ENCODE measurements at regions not wholly inside any gene's neighbourhood (a gene's known extent, or its start where the extent isn't known, plus 50 kb on each side); places are given as distances from the start of the nearest gene placed in this dataset.

GRCh38 chr4:129950217-129950616 lies 854.3 kb downstream of the C4orf33 start:
- Histone ChIP-seq H3K9me3 (ENCODE audit: control insufficient read depth, insufficient read depth, low read length) (0 out of 2 replicates have a peak, but pooled peaks cover 4% of the 10 kb centered on the region), H2BK5ac (ENCODE audit: low read depth, low read length, poor library complexity, severe bottlenecking) (no peak overlapping the region), H3K9ac (ENCODE audit: low read depth, low read length) (no peak overlapping the region), H4K8ac (ENCODE audit: low read depth in 2 of 2, low read length in 2 of 2) (no peak overlapping the region), H2AFZ (replicated peaks; ENCODE audit: low read length, poor library complexity) (no peak overlapping the region), H3K56ac (ENCODE audit: extremely low read depth, insufficient read depth, low read length) (no peak overlapping the region), H3K4ac (ENCODE audit: low read depth, low read length) (no peak overlapping the region), H3K9me1 (ENCODE audit: insufficient read depth, low read length) (no peaks in the 10 kb centered on the region), H3K18ac (ENCODE audit: low read depth, low read length) (no peak overlapping the region), H3K4me3 (ENCODE audit: insufficient read depth, low read depth, low read length) (no peak overlapping the region), H3K14ac (replicated peaks; ENCODE audit: low read depth, low read length) (no peak overlapping the region), H3K27me3 (ENCODE audit: control insufficient read depth, insufficient read depth, low read length) (no peaks in the 10 kb centered on the region), H2BK120ac (ENCODE audit: low read depth, low read length) (no peak overlapping the region), H4K20me1 (ENCODE audit: insufficient read depth, low read length) (no peaks in the 10 kb centered on the region), H3K27ac (ENCODE audit: insufficient read depth, low read length) (no peak overlapping the region), H4K91ac (ENCODE audit: insufficient read depth, low read depth, low read length) (no peak overlapping the region), H2AK9ac (replicated peaks; ENCODE audit: low read depth, low read length, poor library complexity) (no peak overlapping the region), H2AK5ac (ENCODE audit: low read depth, low read length) (no peak overlapping the region), H4K5ac (ENCODE audit: low read depth, low read length) (no peak overlapping the region), H3K23ac (ENCODE audit: low read depth, low read length) (no peak overlapping the region), H3K79me1 (ENCODE audit: low read depth in 1 of 2, low read length in 2 of 2) (no peaks in the 10 kb centered on the region), H3K36me3 (ENCODE audit: control insufficient read depth, insufficient read depth, low read length) (no peaks in the 10 kb centered on the region), H2BK15ac (ENCODE audit: low read depth, low read length) (no peak overlapping the region), H3K4me2 (ENCODE audit: low read depth, low read length) (no peak overlapping the region), H2BK20ac (ENCODE audit: low read depth, low read length) (no peak overlapping the region), H3K4me1 (ENCODE audit: control insufficient read depth, insufficient read depth, low read length) (no peaks in the 10 kb centered on the region)
- DNase-seq (no peak), ATAC-seq (ENCODE audit: low read depth) (no peak)
- intact Hi-C loops (cut with micrococcal nuclease), result no loop called here
- ChIA-PET CTCF (no interaction called here), POLR2A (ENCODE audit: unreplicated experiment) (no interaction called here)
- dilution Hi-C loops (cut with HindIII; ENCODE audit: low sequenced_read_pairs, unreplicated experiment), result no loop called here
- WGBS, 2 experiments (ENCODE audit: extremely low coverage in 2 of 2, insufficient read length in 1 of 2), result 40% methylated on average over 1 of the region's 3 CpGs; no CpG with 5 or more reads in 1 of the 2 experiments
- in situ Hi-C loops (cut with MboI; ENCODE audit: low sequenced_read_pairs), result no loop called here
- TF ChIP-seq, protein P1, sequence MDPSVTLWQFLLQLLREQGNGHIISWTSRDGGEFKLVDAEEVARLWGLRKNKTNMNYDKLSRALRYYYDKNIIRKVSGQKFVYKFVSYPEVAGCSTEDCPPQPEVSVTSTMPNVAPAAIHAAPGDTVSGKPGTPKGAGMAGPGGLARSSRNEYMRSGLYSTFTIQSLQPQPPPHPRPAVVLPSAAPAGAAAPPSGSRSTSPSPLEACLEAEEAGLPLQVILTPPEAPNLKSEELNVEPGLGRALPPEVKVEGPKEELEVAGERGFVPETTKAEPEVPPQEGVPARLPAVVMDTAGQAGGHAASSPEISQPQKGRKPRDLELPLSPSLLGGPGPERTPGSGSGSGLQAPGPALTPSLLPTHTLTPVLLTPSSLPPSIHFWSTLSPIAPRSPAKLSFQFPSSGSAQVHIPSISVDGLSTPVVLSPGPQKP (IDR thresholded peaks at IDR 0.05; ENCODE audit: borderline replicate concordance, low read depth, low read length), result no peak
- TF ChIP-seq CEBPB (IDR thresholded peaks at IDR 0.05; ENCODE audit: low read depth, low read length) (no peak), RAD21 (IDR thresholded peaks at IDR 0.05; ENCODE audit: low read length) (no peak), RFX5 (IDR thresholded peaks at IDR 0.05; ENCODE audit: low read depth, low read length) (no peak), USF2 (IDR thresholded peaks at IDR 0.05; ENCODE audit: low read depth, low read length) (no peak), POLR2A (IDR thresholded peaks at IDR 0.05; ENCODE audit: low read depth, low read length) (no peak), CHD1 (IDR thresholded peaks at IDR 0.05; ENCODE audit: low read depth, low read length) (no peak), RCOR1 (IDR thresholded peaks at IDR 0.05; ENCODE audit: insufficient replicate concordance, low read length) (no peak), MAFK (IDR thresholded peaks at IDR 0.05; ENCODE audit: low read depth, low read length) (no peak), BHLHE40 (IDR thresholded peaks at IDR 0.05; ENCODE audit: low read depth, low read length) (no peak), SMC3 (IDR thresholded peaks at IDR 0.05; ENCODE audit: low read depth, low read length) (no peak), MXI1 (IDR thresholded peaks at IDR 0.05; ENCODE audit: borderline replicate concordance, low read depth, low read length) (no peak)
- TF ChIP-seq, protein P2, sequence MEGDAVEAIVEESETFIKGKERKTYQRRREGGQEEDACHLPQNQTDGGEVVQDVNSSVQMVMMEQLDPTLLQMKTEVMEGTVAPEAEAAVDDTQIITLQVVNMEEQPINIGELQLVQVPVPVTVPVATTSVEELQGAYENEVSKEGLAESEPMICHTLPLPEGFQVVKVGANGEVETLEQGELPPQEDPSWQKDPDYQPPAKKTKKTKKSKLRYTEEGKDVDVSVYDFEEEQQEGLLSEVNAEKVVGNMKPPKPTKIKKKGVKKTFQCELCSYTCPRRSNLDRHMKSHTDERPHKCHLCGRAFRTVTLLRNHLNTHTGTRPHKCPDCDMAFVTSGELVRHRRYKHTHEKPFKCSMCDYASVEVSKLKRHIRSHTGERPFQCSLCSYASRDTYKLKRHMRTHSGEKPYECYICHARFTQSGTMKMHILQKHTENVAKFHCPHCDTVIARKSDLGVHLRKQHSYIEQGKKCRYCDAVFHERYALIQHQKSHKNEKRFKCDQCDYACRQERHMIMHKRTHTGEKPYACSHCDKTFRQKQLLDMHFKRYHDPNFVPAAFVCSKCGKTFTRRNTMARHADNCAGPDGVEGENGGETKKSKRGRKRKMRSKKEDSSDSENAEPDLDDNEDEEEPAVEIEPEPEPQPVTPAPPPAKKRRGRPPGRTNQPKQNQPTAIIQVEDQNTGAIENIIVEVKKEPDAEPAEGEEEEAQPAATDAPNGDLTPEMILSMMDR (conservative IDR thresholded peaks at IDR 0.05; ENCODE audit: low read depth, low read length), result no peak
- BruUV-seq (replicated peaks), result no TSS peak

Data from IMR-90 (cell line).